ENCODE measurements at regions not wholly inside any gene's neighbourhood (a gene's known extent, or its start where the extent isn't known, plus 50 kb on each side); places are given as distances from the start of the nearest gene placed in this dataset.

GRCh38 chr11:95606824-95607223 is 182.8 kb downstream of the FAM76B start:
- Histone ChIP-seq H3K4me3 (ENCODE audit: low read length) (no peak overlapping the region), H3K27me3 (ENCODE audit: control insufficient read depth, insufficient read depth, low read length) (no peaks in the 10 kb centered on the region), H3K9me3 (ENCODE audit: control insufficient read depth, insufficient read depth, low read length) (no peaks in the 10 kb centered on the region), H3K36me3 (ENCODE audit: control insufficient read depth, insufficient read depth, low read length) (no peaks in the 10 kb centered on the region), H3K4me1 (ENCODE audit: control insufficient read depth, insufficient read depth, low read length) (no peaks in the 10 kb centered on the region), H3K27ac (ENCODE audit: low read length) (no peak overlapping the region)
- whole genome bisulfite sequencing (ENCODE audit: insufficient coverage, insufficient read length) = no CpG with 5 or more reads among the region's 3 CpGs
- DNase-seq (ENCODE audit: low read depth, low spot score) = no peak

- no peak for DNase-seq (ENCODE audit: low read depth, low spot score)
- Histone ChIP-seq H3K9me3 (ENCODE audit: control insufficient read depth, insufficient read depth, low read length) (no peaks in the 10 kb centered on the region), H3K4me3 (ENCODE audit: low read length) (no peak overlapping the region), H3K27ac (ENCODE audit: low read length) (no peak overlapping the region), H3K36me3 (ENCODE audit: control insufficient read depth, insufficient read depth, low read length) (no peaks in the 10 kb centered on the region), H3K27me3 (ENCODE audit: control insufficient read depth, insufficient read depth, low read length) (no peaks in the 10 kb centered on the region), H3K4me1 (ENCODE audit: control insufficient read depth, insufficient read depth, low read length) (no peaks in the 10 kb centered on the region)
- WGBS (ENCODE audit: insufficient coverage, insufficient read length) = no CpG with 5 or more reads among the region's 3 CpGs
Observed at GRCh38 chr11:95605271-95605940, 184.2 kb downstream of the FAM76B start.

- Histone ChIP-seq H3K9me3 (ENCODE audit: control insufficient read depth, insufficient read depth, low read length) (no peaks in the 10 kb centered on the region), H3K27me3 (ENCODE audit: control insufficient read depth, insufficient read depth, low read length) (no peaks in the 10 kb centered on the region), H3K36me3 (ENCODE audit: control insufficient read depth, insufficient read depth, low read length) (no peaks in the 10 kb centered on the region), H3K27ac (ENCODE audit: low read length) (no peak overlapping the region), H3K4me3 (ENCODE audit: low read length) (no peak overlapping the region), H3K4me1 (ENCODE audit: control insufficient read depth, insufficient read depth, low read length) (no peaks in the 10 kb centered on the region)
- WGBS (ENCODE audit: insufficient coverage, insufficient read length) = no CpG with 5 or more reads among the region's 2 CpGs
- DNase-seq (ENCODE audit: low read depth, low spot score) = no peak
Observed at GRCh38 chr11:95599959-95600586, 189.5 kb downstream of the FAM76B start.

- Histone ChIP-seq H3K36me3 (ENCODE audit: control insufficient read depth, insufficient read depth, low read length) (no peaks in the 10 kb centered on the region), H3K27me3 (ENCODE audit: control insufficient read depth, insufficient read depth, low read length) (no peaks in the 10 kb centered on the region), H3K4me3 (ENCODE audit: low read length) (no peak overlapping the region), H3K27ac (ENCODE audit: low read length) (no peak overlapping the region), H3K9me3 (ENCODE audit: control insufficient read depth, insufficient read depth, low read length) (no peaks in the 10 kb centered on the region), H3K4me1 (ENCODE audit: control insufficient read depth, insufficient read depth, low read length) (no peaks in the 10 kb centered on the region)
- no CpG with 5 or more reads among the region's 2 CpGs for WGBS (ENCODE audit: insufficient coverage, insufficient read length)
- DNase-seq (ENCODE audit: low read depth, low spot score) = no peak
Observed at GRCh38 chr11:95595973-95596489, 193.6 kb downstream of the FAM76B start.

GRCh38 chr11:95595541-95595940 is 194.0 kb downstream of the FAM76B start:
- DNase-seq (ENCODE audit: low read depth, low spot score) = no peak
- H3K4me1 ChIP-seq (ENCODE audit: control insufficient read depth, insufficient read depth, low read length) = no peaks in the 10 kb centered on the region
- H3K4me3 ChIP-seq (ENCODE audit: low read length) = no peak overlapping the region
- H3K27me3 ChIP-seq (ENCODE audit: control insufficient read depth, insufficient read depth, low read length) = no peaks in the 10 kb centered on the region
- H3K27ac ChIP-seq (ENCODE audit: low read length) = no peak overlapping the region
- no CpG with 5 or more reads among the region's 3 CpGs for WGBS (ENCODE audit: insufficient coverage, insufficient read length)
- H3K36me3 ChIP-seq (ENCODE audit: control insufficient read depth, insufficient read depth, low read length) = no peaks in the 10 kb centered on the region
- H3K9me3 ChIP-seq (ENCODE audit: control insufficient read depth, insufficient read depth, low read length) = no peaks in the 10 kb centered on the region

- no CpG with 5 or more reads among the region's 3 CpGs for WGBS (ENCODE audit: insufficient coverage, insufficient read length)
- Histone ChIP-seq H3K36me3 (ENCODE audit: control insufficient read depth, insufficient read depth, low read length) (no peaks in the 10 kb centered on the region), H3K4me1 (ENCODE audit: control insufficient read depth, insufficient read depth, low read length) (no peaks in the 10 kb centered on the region), H3K27me3 (ENCODE audit: control insufficient read depth, insufficient read depth, low read length) (no peaks in the 10 kb centered on the region), H3K9me3 (ENCODE audit: control insufficient read depth, insufficient read depth, low read length) (no peaks in the 10 kb centered on the region), H3K27ac (ENCODE audit: low read length) (no peak overlapping the region), H3K4me3 (ENCODE audit: low read length) (no peak overlapping the region)
- no peak for DNase-seq (ENCODE audit: low read depth, low spot score)
Observed at GRCh38 chr11:95593111-95593510, 196.5 kb downstream of the FAM76B start.

GRCh38 chr11:95592471-95592870 is 197.1 kb downstream of the FAM76B start:
- Histone ChIP-seq H3K36me3 (ENCODE audit: control insufficient read depth, insufficient read depth, low read length) (no peaks in the 10 kb centered on the region), H3K4me1 (ENCODE audit: control insufficient read depth, insufficient read depth, low read length) (no peaks in the 10 kb centered on the region), H3K27me3 (ENCODE audit: control insufficient read depth, insufficient read depth, low read length) (no peaks in the 10 kb centered on the region), H3K9me3 (ENCODE audit: control insufficient read depth, insufficient read depth, low read length) (no peaks in the 10 kb centered on the region), H3K4me3 (ENCODE audit: low read length) (no peak overlapping the region), H3K27ac (ENCODE audit: low read length) (no peak overlapping the region)
- WGBS (ENCODE audit: insufficient coverage, insufficient read length) = no CpG with 5 or more reads among the region's 4 CpGs
- no peak for DNase-seq (ENCODE audit: low read depth, low spot score)

- no peak overlapping the region for H3K27ac ChIP-seq (ENCODE audit: low read length)
- no peaks in the 10 kb centered on the region for H3K36me3 ChIP-seq (ENCODE audit: control insufficient read depth, insufficient read depth, low read length)
- no CpG with 5 or more reads among the region's 10 CpGs for whole genome bisulfite sequencing (ENCODE audit: insufficient coverage, insufficient read length)
- no peaks in the 10 kb centered on the region for H3K4me1 ChIP-seq (ENCODE audit: control insufficient read depth, insufficient read depth, low read length)
- H3K27me3 ChIP-seq (ENCODE audit: control insufficient read depth, insufficient read depth, low read length) = no peaks in the 10 kb centered on the region
- H3K4me3 ChIP-seq (ENCODE audit: low read length) = no peak overlapping the region
- H3K9me3 ChIP-seq (ENCODE audit: control insufficient read depth, insufficient read depth, low read length) = no peaks in the 10 kb centered on the region
- no peak for DNase-seq (ENCODE audit: low read depth, low spot score)
Observed at GRCh38 chr11:95589893-95590612, 199.5 kb downstream of the FAM76B start.

GRCh38 chr11:95588821-95589220 is 200.8 kb downstream of the FAM76B start:
- no peaks in the 10 kb centered on the region for H3K9me3 ChIP-seq (ENCODE audit: control insufficient read depth, insufficient read depth, low read length)
- no peak overlapping the region for H3K27ac ChIP-seq (ENCODE audit: low read length)
- H3K4me3 ChIP-seq (ENCODE audit: low read length) = no peak overlapping the region
- no peaks in the 10 kb centered on the region for H3K4me1 ChIP-seq (ENCODE audit: control insufficient read depth, insufficient read depth, low read length)
- DNase-seq (ENCODE audit: low read depth, low spot score) = no peak
- H3K27me3 ChIP-seq (ENCODE audit: control insufficient read depth, insufficient read depth, low read length) = no peaks in the 10 kb centered on the region
- no peaks in the 10 kb centered on the region for H3K36me3 ChIP-seq (ENCODE audit: control insufficient read depth, insufficient read depth, low read length)
- WGBS (ENCODE audit: insufficient coverage, insufficient read length) = no CpG with 5 or more reads among the region's 3 CpGs

- H3K27ac ChIP-seq (ENCODE audit: low read length) = no peak overlapping the region
- H3K9me3 ChIP-seq (ENCODE audit: control insufficient read depth, insufficient read depth, low read length) = no peaks in the 10 kb centered on the region
- whole genome bisulfite sequencing (ENCODE audit: insufficient coverage, insufficient read length) = no CpG with 5 or more reads among the region's 4 CpGs
- H3K4me1 ChIP-seq (ENCODE audit: control insufficient read depth, insufficient read depth, low read length) = no peaks in the 10 kb centered on the region
- H3K27me3 ChIP-seq (ENCODE audit: control insufficient read depth, insufficient read depth, low read length) = no peaks in the 10 kb centered on the region
- no peaks in the 10 kb centered on the region for H3K36me3 ChIP-seq (ENCODE audit: control insufficient read depth, insufficient read depth, low read length)
- DNase-seq (ENCODE audit: low read depth, low spot score) = no peak
- no peak overlapping the region for H3K4me3 ChIP-seq (ENCODE audit: low read length)
Observed at GRCh38 chr11:95586661-95587060, 202.9 kb downstream of the FAM76B start.

Measured in iPS DF 6.9 (cell line).